ENCODE measurements at regions not wholly inside any gene's neighbourhood (a gene's known extent, or its start where the extent isn't known, plus 50 kb on each side); places are given as distances from the start of the nearest gene placed in this dataset.
"Not testable (repeated sequence)": the region's sequence is repeated elsewhere in the genome, so short reads cannot be mapped to it uniquely, and the experiment has no call there.

DNA sequence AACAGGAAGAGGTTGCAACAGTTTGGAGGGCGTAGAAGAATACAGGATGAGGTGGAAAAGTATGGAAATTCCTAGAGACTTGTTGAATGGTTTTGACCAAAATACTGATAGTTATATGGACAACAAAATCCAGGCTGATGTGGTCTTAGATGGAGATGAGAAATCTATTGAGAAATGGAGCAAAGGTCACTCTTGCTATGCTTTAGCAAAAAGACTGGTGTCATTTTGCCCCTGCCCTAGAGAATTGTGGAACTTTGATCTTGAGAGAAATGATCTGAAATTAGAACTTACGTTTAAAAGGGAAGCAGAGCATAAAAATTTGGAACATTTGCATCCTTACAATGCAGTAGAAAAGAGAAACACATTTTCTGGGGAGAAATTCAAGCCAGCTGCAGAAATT, 686.9 kb upstream of the GBE1 start:
- H3K4me3 ChIP-seq (ENCODE audit: low read depth, low read length) = no peak overlapping the region
- no peaks in the 10 kb centered on the region for H3K27me3 ChIP-seq (ENCODE audit: control insufficient read depth, insufficient read depth, low read length)
- TF ChIP-seq, protein P1, sequence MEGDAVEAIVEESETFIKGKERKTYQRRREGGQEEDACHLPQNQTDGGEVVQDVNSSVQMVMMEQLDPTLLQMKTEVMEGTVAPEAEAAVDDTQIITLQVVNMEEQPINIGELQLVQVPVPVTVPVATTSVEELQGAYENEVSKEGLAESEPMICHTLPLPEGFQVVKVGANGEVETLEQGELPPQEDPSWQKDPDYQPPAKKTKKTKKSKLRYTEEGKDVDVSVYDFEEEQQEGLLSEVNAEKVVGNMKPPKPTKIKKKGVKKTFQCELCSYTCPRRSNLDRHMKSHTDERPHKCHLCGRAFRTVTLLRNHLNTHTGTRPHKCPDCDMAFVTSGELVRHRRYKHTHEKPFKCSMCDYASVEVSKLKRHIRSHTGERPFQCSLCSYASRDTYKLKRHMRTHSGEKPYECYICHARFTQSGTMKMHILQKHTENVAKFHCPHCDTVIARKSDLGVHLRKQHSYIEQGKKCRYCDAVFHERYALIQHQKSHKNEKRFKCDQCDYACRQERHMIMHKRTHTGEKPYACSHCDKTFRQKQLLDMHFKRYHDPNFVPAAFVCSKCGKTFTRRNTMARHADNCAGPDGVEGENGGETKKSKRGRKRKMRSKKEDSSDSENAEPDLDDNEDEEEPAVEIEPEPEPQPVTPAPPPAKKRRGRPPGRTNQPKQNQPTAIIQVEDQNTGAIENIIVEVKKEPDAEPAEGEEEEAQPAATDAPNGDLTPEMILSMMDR (IDR thresholded peaks at IDR 0.05; ENCODE audit: insufficient read depth, low read depth, low read length) = no peak
- no peak for DNase-seq (ENCODE audit: low read depth)
- no peaks in the 10 kb centered on the region for H3K36me3 ChIP-seq (ENCODE audit: control insufficient read depth, insufficient read depth, low read length)
- POLR2A ChIA-PET = no interaction called here
- CTCF ChIA-PET = no interaction called here

DNA sequence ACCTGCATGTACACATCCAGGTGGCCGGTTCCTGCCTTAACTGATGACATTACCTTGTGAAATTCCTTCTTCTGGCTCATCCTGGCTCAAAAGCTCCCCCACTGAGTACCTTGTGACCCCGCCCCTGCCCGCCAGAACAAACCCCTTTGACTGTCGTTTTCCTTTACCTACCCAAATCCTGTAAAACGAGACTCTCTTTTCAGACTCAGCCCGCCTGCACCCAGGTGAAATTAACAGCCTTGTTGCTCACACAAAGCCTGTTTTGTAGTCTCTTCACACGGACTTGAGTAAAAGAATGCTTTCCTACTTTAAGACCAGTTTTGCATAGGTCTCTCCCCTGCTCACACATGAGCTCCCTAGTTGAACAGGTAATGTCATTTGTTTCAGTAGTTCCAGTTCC, 667.4 kb upstream of the GBE1 start:
- DNase-seq (ENCODE audit: low read depth); H3K27me3 ChIP-seq (ENCODE audit: control insufficient read depth, insufficient read depth, low read length); CTCF ChIA-PET; H3K36me3 ChIP-seq (ENCODE audit: control insufficient read depth, insufficient read depth, low read length); POLR2A ChIA-PET; H3K4me3 ChIP-seq (ENCODE audit: low read depth, low read length): not testable (repeated sequence)

- Histone ChIP-seq H3K27me3 (ENCODE audit: control insufficient read depth, insufficient read depth, low read length) (no peaks in the 10 kb centered on the region), H3K4me3 (ENCODE audit: low read depth, low read length) (no peak overlapping the region), H3K36me3 (ENCODE audit: control insufficient read depth, insufficient read depth, low read length) (no peaks in the 10 kb centered on the region)
- TF ChIP-seq, protein P1 (IDR thresholded peaks at IDR 0.05; ENCODE audit: insufficient read depth, low read depth, low read length) = no peak
- CTCF ChIA-PET = no interaction called here
- no peak for DNase-seq (ENCODE audit: low read depth)
- POLR2A ChIA-PET = no interaction called here
Observed at GRCh38 chr3:82424031-82424339, 662.5 kb upstream of the GBE1 start.

- Histone ChIP-seq H3K36me3 (ENCODE audit: control insufficient read depth, insufficient read depth, low read length) (no peaks in the 10 kb centered on the region), H3K27me3 (ENCODE audit: control insufficient read depth, insufficient read depth, low read length) (no peaks in the 10 kb centered on the region), H3K4me3 (ENCODE audit: low read depth, low read length) (no peak overlapping the region)
- no peak for DNase-seq (ENCODE audit: low read depth)
- POLR2A ChIA-PET = no interaction called here
- CTCF ChIA-PET = no interaction called here
- TF ChIP-seq, protein P1 (IDR thresholded peaks at IDR 0.05; ENCODE audit: insufficient read depth, low read depth, low read length) = no peak
Observed at GRCh38 chr3:82423268-82424030, 662.0 kb upstream of the GBE1 start.

DNA sequence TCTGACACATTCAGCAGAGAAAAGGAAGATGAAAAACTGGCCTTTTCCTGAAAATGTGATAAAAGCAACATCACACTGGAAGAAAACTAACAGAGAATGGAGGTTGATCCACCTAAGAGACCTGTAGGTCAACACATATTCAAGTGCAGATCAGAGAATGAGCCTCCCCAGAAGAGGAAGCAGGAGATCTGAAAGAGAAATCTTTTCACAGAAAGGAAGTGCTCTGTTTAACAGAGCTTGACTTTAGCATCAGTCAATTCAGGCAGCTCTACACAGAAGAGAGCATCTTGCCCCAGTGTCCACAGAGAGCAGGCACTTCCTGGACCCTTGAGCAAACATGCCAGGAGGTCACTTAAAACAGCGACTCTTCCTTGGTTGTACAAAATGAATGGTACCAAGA, 655.4 kb upstream of the GBE1 start:
- ChIA-PET POLR2A (no interaction called here), CTCF (no interaction called here)
- Histone ChIP-seq H3K27me3 (ENCODE audit: control insufficient read depth, insufficient read depth, low read length) (no peaks in the 10 kb centered on the region), H3K36me3 (ENCODE audit: control insufficient read depth, insufficient read depth, low read length) (no peaks in the 10 kb centered on the region), H3K4me3 (ENCODE audit: low read depth, low read length) (no peak overlapping the region)
- TF ChIP-seq, protein P1 (IDR thresholded peaks at IDR 0.05; ENCODE audit: insufficient read depth, low read depth, low read length) = no peak
- no peak for DNase-seq (ENCODE audit: low read depth)

GRCh38 chr3:82416349-82416748, 654.9 kb upstream of the GBE1 start:
- no peak overlapping the region for H3K4me3 ChIP-seq (ENCODE audit: low read depth, low read length)
- H3K27me3 ChIP-seq (ENCODE audit: control insufficient read depth, insufficient read depth, low read length) = no peaks in the 10 kb centered on the region
- POLR2A ChIA-PET = no interaction called here
- TF ChIP-seq, protein P1 (IDR thresholded peaks at IDR 0.05; ENCODE audit: insufficient read depth, low read depth, low read length) = no peak
- no peak for DNase-seq (ENCODE audit: low read depth)
- CTCF ChIA-PET = no interaction called here
- no peaks in the 10 kb centered on the region for H3K36me3 ChIP-seq (ENCODE audit: control insufficient read depth, insufficient read depth, low read length)
